Lower lobe of right lung (tissue), 2 donors: ENCODE measurements at regions not wholly inside any gene's neighbourhood (a gene's known extent, or its start where the extent isn't known, plus 50 kb on each side); places are given as distances from the start of the nearest gene placed in this dataset.
A peak's percentile ranks its signal among the peaks of the same experiment; 100 is the strongest.

Experiments
- ATAC-seq, 2 donors: fragments of 200-7000 bp; cut with Tn5 transposase; one replicate each; pipeline ENCODE4 v1.9.1; 2020 to 2022; ENCODE audit warnings: mild to moderate bottlenecking in 2 of 2, moderate library complexity in 2 of 2
- DNase-seq: peaks from one replicate; pipeline ENCODE4 v3.0.0-alpha.2; 2020
- H3K27ac ChIP-seq: fragments of 200-600 bp; one replicate; pipeline ENCODE4 v1.8.0; 2022
- H3K27me3 ChIP-seq: fragments of 200-600 bp; one replicate; pipeline ENCODE4 v1.8.0; 2022; ENCODE audit warnings: low read depth
- H3K36me3 ChIP-seq: fragments of 200-600 bp; one replicate; pipeline ENCODE4 v1.8.0; 2022; ENCODE audit warnings: mild to moderate bottlenecking
- H3K4me1 ChIP-seq: fragments of 200-600 bp; one replicate; pipeline ENCODE4 v1.8.0; 2022
- H3K4me3 ChIP-seq: fragments of 200-600 bp; one replicate; pipeline ENCODE4 v1.8.0; 2022; ENCODE audit warnings: mild to moderate bottlenecking
- H3K9me3 ChIP-seq: fragments of 200-600 bp; one replicate; pipeline ENCODE4 v1.8.0; 2022
- CTCF ChIP-seq: fragments of 200-600 bp; IDR thresholded peaks from one replicate; pipeline ENCODE4 v1.8.0; 2022; ENCODE audit warnings: antibody characterized with exemption, mild to moderate bottlenecking
- intact Hi-C: fragments of 100-400 bp; cut with DNase I; formaldehyde crosslinking; loops from one replicate; pipeline ENCODE4 v1.11.0; 2022
- donor health status: DM: no; HTN: yes; CAD: no; lungs with severe emphysema.

GRCh38 chr12:89023936-89024335 is 328.4 kb downstream of the DUSP6 start:
- ATAC-seq (no peak), DNase-seq (no peak)
- intact Hi-C loops: no loop called here
- Histone ChIP-seq H3K27me3 (no peaks in the 10 kb centered on the region), H3K4me1 (peaks cover 5% of the 10 kb centered on the region), H3K4me3 (no peak overlapping the region), H3K36me3 (no peaks in the 10 kb centered on the region), H3K9me3 (no peaks in the 10 kb centered on the region), H3K27ac (no peak overlapping the region)
- TF ChIP-seq CTCF: no peak

DNA sequence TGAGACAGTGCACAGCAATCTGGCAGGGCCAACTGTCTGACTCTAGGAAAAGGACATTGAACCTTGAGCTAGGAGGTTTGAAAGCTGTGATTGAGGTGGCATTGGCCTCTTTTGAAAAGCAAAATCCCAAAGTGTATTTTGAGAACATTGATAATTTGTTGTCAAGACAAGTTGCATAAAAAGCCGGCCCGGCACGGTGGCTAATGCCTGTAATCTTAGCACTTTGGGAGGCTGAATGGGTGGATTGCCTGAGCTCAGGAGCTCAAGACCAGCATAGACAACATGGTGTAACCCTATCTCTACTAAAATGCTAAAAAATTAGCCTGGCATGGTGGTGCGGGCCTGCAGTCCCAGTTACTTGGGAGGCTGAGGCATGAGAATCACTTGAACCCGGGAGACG is 331.6 kb downstream of the DUSP6 start:
- TF ChIP-seq CTCF: no peak
- H3K9me3 ChIP-seq: no peaks in the 10 kb centered on the region
- H3K4me1 ChIP-seq: peaks cover 14% of the 10 kb centered on the region
- no peaks in the 10 kb centered on the region for H3K36me3 ChIP-seq
- intact Hi-C loops: no loop called here
- no peaks in the 10 kb centered on the region for H3K27me3 ChIP-seq
- H3K4me3 ChIP-seq: no peak overlapping the region
- H3K27ac ChIP-seq: no peak overlapping the region
- DNase-seq (no peak), ATAC-seq (no peak)

- TF ChIP-seq CTCF: no peak
- H3K27ac ChIP-seq: no peak overlapping the region
- no peaks in the 10 kb centered on the region for H3K27me3 ChIP-seq
- no peaks in the 10 kb centered on the region for H3K36me3 ChIP-seq
- peaks cover 14% of the 10 kb centered on the region for H3K4me1 ChIP-seq
- H3K4me3 ChIP-seq: no peak overlapping the region
- no peak for DNase-seq
- no peak for ATAC-seq
- H3K9me3 ChIP-seq: no peaks in the 10 kb centered on the region
- intact Hi-C loops: no loop called here
Observed at GRCh38 chr12:89020121-89020480, 332.2 kb downstream of the DUSP6 start.

GRCh38 chr12:89019439-89020120 is 332.7 kb downstream of the DUSP6 start:
- intact Hi-C loops: loop anchor here (5.0 kb wide), 1 partner anchor 508 kb away; the partner anchor contains the start of gene POC1B
- H3K9me3 ChIP-seq: no peaks in the 10 kb centered on the region
- DNase-seq (peak; percentile 59), ATAC-seq (peak; percentile 95 to 96)
- H3K27ac ChIP-seq: no peak overlapping the region
- H3K36me3 ChIP-seq: no peaks in the 10 kb centered on the region
- no peaks in the 10 kb centered on the region for H3K27me3 ChIP-seq
- peak; percentile 86 for TF ChIP-seq CTCF
- peaks cover 14% of the 10 kb centered on the region for H3K4me1 ChIP-seq
- peak overlapping the region; percentile 32 for H3K4me3 ChIP-seq

- no peak for DNase-seq
- Histone ChIP-seq H3K27me3 (no peaks in the 10 kb centered on the region), H3K27ac (no peak overlapping the region), H3K4me3 (no peak overlapping the region), H3K4me1 (peaks cover 14% of the 10 kb centered on the region), H3K9me3 (no peaks in the 10 kb centered on the region), H3K36me3 (no peaks in the 10 kb centered on the region)
- ATAC-seq: peak; percentile 64 to 71
- intact Hi-C loops: loop anchor here (5.0 kb wide), 1 partner anchor 510 kb away; the partner anchor contains the start of gene POC1B
- TF ChIP-seq CTCF: peak; percentile 77
Observed at GRCh38 chr12:89016970-89017778, 335.1 kb downstream of the DUSP6 start.
